Uterus (tissue), 2 donors: ENCODE measurements at regions not wholly inside any gene's neighbourhood (a gene's known extent, or its start where the extent isn't known, plus 50 kb on each side); places are given as distances from the start of the nearest gene placed in this dataset.

Experiments
- POLR2A ChIP-seq, 2 donors: fragments of 450-650 bp; IDR thresholded peaks; one replicate each; pipeline ENCODE4 v1.6.1; 2016; ENCODE audit warnings: antibody characterized with exemption in 2 of 2, mild to moderate bottlenecking in 1 of 2, moderate library complexity in 1 of 2
- TF ChIP-seq, protein P1 (sequence below), 4 experiments: fragments of 200-600 bp in 2 of 4; fragments of 450-650 bp in 2 of 4; sonication (generic) in 2 of 4; IDR thresholded peaks; one replicate each; pipeline ENCODE4 v1.5.1; 2016 to 2019; ENCODE audit warnings: antibody characterized with exemption in 4 of 4, mild to moderate bottlenecking in 2 of 4, moderate library complexity in 1 of 4

- TF ChIP-seq, protein P1, sequence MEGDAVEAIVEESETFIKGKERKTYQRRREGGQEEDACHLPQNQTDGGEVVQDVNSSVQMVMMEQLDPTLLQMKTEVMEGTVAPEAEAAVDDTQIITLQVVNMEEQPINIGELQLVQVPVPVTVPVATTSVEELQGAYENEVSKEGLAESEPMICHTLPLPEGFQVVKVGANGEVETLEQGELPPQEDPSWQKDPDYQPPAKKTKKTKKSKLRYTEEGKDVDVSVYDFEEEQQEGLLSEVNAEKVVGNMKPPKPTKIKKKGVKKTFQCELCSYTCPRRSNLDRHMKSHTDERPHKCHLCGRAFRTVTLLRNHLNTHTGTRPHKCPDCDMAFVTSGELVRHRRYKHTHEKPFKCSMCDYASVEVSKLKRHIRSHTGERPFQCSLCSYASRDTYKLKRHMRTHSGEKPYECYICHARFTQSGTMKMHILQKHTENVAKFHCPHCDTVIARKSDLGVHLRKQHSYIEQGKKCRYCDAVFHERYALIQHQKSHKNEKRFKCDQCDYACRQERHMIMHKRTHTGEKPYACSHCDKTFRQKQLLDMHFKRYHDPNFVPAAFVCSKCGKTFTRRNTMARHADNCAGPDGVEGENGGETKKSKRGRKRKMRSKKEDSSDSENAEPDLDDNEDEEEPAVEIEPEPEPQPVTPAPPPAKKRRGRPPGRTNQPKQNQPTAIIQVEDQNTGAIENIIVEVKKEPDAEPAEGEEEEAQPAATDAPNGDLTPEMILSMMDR (IDR thresholded peaks at IDR 0.05): no peak
- no peak for TF ChIP-seq POLR2A (IDR thresholded peaks at IDR 0.05)
Measured at GRCh38 chr19:31102674-31103073, 246.6 kb downstream of the TSHZ3 start.
